Skeletal muscle satellite cell (primary cell): ENCODE measurements at regions not wholly inside any gene's neighbourhood (a gene's known extent, or its start where the extent isn't known, plus 50 kb on each side); places are given as distances from the start of the nearest gene placed in this dataset.
A peak's percentile ranks its signal among the peaks of the same experiment; 100 is the strongest.

ENCODE experiments used
- H3K27me3 ChIP-seq: 2 replicates; pipeline ENCODE4 v1.7.0; 2013; ENCODE audit warnings: low read length; ENCODE audit not compliant: control insufficient read depth, insufficient read depth
- H3K36me3 ChIP-seq: 2 replicates; pipeline ENCODE4 v1.7.0; 2013; ENCODE audit warnings: mild to moderate bottlenecking, control low read depth, low read length; ENCODE audit not compliant: insufficient read depth
- H3K4me1 ChIP-seq: 2 replicates; pipeline ENCODE4 v1.7.0; 2013; ENCODE audit warnings: low read length; ENCODE audit not compliant: control insufficient read depth, insufficient read depth
- H3K4me2 ChIP-seq: 2 replicates; pipeline ENCODE4 v1.7.0; 2013; ENCODE audit warnings: mild to moderate bottlenecking, low read length
- H3K4me3 ChIP-seq: 2 replicates; pipeline ENCODE4 v1.7.0; 2013; ENCODE audit warnings: low read length
- H3K9ac ChIP-seq: 2 replicates; pipeline ENCODE4 v1.7.0; 2013; ENCODE audit warnings: mild to moderate bottlenecking, low read depth, low read length, moderate library complexity
- H3K9me3 ChIP-seq: replicated peaks from 2 replicates; pipeline ENCODE4 v1.7.0; 2013; ENCODE audit warnings: mild to moderate bottlenecking, control low read depth, low read length

- H3K4me1 ChIP-seq = peaks cover 34% of the 10 kb centered on the region
- no peaks in the 10 kb centered on the region for H3K9me3 ChIP-seq
- H3K36me3 ChIP-seq = no peaks in the 10 kb centered on the region
- H3K27me3 ChIP-seq = peaks cover 6% of the 10 kb centered on the region
- no peak overlapping the region for H3K4me2 ChIP-seq
- no peak overlapping the region for H3K9ac ChIP-seq
- no peak overlapping the region for H3K4me3 ChIP-seq
Observed at GRCh38 chr1:30808067-30808662, 50.6 kb upstream of the LAPTM5 start.

- Histone ChIP-seq H3K4me1 (peaks cover 34% of the 10 kb centered on the region), H3K4me2 (peak overlapping the region; percentile 66), H3K27me3 (peaks cover 6% of the 10 kb centered on the region), H3K9ac (no peak overlapping the region), H3K9me3 (no peaks in the 10 kb centered on the region), H3K36me3 (no peaks in the 10 kb centered on the region), H3K4me3 (peak overlapping the region; percentile 29)
Observed at GRCh38 chr1:30807318-30808066, 49.9 kb upstream of the LAPTM5 start.
